ENCODE measurements at regions not wholly inside any gene's neighbourhood (a gene's known extent, or its start where the extent isn't known, plus 50 kb on each side); places are given as distances from the start of the nearest gene placed in this dataset.

GRCh38 chr4:121216461-121216860 lies 52.3 kb upstream of the TNIP3 start:
- TF ChIP-seq POLR2A (IDR thresholded peaks at IDR 0.05) (no peak), POLR2AphosphoS5 (IDR thresholded peaks at IDR 0.05) (no peak)
- Histone ChIP-seq H3K4me1 (peaks cover 0 to 5% (median 0%) of the 10 kb centered on the region in 6 donors), H3K4me3 (no peak overlapping the region), H3K27ac (peak overlapping the region in 6 of 8 donors; percentile 5 to 65 (median 38)), H3K27me3 (replicated peaks in 1 of 7) (no peaks in the 10 kb centered on the region), H3K9me3 (no peaks in the 10 kb centered on the region), H3K36me3 (no peaks in the 10 kb centered on the region)
- no peak for DNase-seq
- intact Hi-C loops (cut with DNase I; ENCODE audit: low total_unique reads), result no loop called here
- WGBS, 5 donors, result 65 to 79% (median 76%) methylated on average over 3 of the region's 3 CpGs

- no peak overlapping the region for H3K4me3 ChIP-seq
- H3K27ac ChIP-seq, result peak overlapping the region in 1 of 8 donors; percentile 7
- TF ChIP-seq POLR2A (IDR thresholded peaks at IDR 0.05), result no peak
- TF ChIP-seq CTCF (IDR thresholded peaks at IDR 0.05 in 8 of 11, conservative IDR thresholded peaks at IDR 0.05 in 3 of 11), result no peak
- TF ChIP-seq POLR2AphosphoS5 (IDR thresholded peaks at IDR 0.05), result no peak
- 79 to 91% (median 88%) methylated on average over 7 of the region's 7 CpGs for WGBS, 5 donors
- peaks cover 0 to 4% (median 0%) of the 10 kb centered on the region in 6 donors for H3K4me1 ChIP-seq
- DNase-seq, result no peak
- peaks cover 0 to 5% (median 0%) of the 10 kb centered on the region in 8 donors for H3K9me3 ChIP-seq
- H3K27me3 ChIP-seq (replicated peaks in 1 of 7), result no peaks in the 10 kb centered on the region
- H3K36me3 ChIP-seq, result no peaks in the 10 kb centered on the region
- intact Hi-C loops (cut with DNase I; ENCODE audit: low total_unique reads), result no loop called here
Measured at GRCh38 chr4:121213940-121214339, 49.8 kb upstream of the TNIP3 start.

Measured in spleen (tissue), 11 donors.